Breast epithelium (tissue), 3 donors: ENCODE measurements at regions not wholly inside any gene's neighbourhood (a gene's known extent, or its start where the extent isn't known, plus 50 kb on each side); places are given as distances from the start of the nearest gene placed in this dataset.

Experiments
- CTCF ChIP-seq, 3 donors: fragments of 450-650 bp; IDR thresholded peaks; one replicate each; pipeline ENCODE4 v1.5.1; 2016 to 2017; ENCODE audit warnings: antibody characterized with exemption in 3 of 3, mild to moderate bottlenecking in 3 of 3, moderate library complexity in 3 of 3
- POLR2A ChIP-seq: fragments of 450-650 bp; IDR thresholded peaks from one replicate; pipeline ENCODE4 v1.6.1; 2016; ENCODE audit warnings: antibody characterized with exemption, mild to moderate bottlenecking, moderate library complexity
- POLR2AphosphoS5 ChIP-seq, 3 donors: sonication (generic); formaldehyde crosslinking; IDR thresholded peaks; one replicate each; pipeline ENCODE4 v1.6.1; 2017; ENCODE audit warnings: antibody characterized with exemption in 3 of 3

DNA sequence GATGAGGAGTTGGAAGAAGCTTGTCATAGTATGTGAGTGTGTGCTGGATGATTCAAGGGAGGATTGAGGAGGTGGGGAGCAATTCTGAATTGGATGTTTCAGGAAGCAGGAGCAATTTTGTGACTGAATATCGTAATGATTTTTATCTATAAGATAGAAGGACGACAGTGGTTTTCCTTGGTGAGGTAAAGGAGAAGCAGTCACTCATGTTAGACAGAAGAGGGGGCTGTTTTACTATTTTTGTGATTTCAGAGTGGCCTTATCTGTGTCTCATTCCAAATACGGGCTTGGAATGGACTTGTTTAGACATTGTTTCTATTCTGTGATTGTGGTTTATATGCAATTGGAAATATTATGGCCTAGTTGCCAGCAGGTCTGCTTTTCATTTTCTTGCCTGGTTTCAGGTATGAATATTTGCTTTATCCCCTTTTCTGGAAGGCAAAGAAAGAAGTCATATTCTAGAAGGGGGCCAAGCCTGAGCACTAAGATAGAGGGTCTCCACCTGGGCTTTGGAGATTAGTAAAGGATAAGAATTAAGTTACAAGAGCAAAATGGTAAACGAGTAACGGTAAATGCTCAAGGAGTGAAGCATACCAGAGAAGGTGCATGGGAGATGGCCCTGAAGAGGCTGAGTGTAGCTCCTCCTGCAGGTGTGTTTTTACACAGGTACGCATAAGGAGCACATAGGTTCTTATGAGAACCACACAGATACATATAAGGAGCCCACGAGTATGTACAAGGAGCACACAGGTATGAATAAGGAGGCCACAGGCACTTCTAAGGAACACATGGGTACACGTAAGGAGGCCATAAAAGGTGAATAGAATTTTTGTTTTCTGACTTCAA is 124.6 kb upstream of the KCNAB1 start:
- TF ChIP-seq CTCF (IDR thresholded peaks at IDR 0.05) (no peak), POLR2A (no peak), POLR2AphosphoS5 (IDR thresholded peaks at IDR 0.05) (no peak)
